ENCODE measurements at regions not wholly inside any gene's neighbourhood (a gene's known extent, or its start where the extent isn't known, plus 50 kb on each side); places are given as distances from the start of the nearest gene placed in this dataset.

DNA sequence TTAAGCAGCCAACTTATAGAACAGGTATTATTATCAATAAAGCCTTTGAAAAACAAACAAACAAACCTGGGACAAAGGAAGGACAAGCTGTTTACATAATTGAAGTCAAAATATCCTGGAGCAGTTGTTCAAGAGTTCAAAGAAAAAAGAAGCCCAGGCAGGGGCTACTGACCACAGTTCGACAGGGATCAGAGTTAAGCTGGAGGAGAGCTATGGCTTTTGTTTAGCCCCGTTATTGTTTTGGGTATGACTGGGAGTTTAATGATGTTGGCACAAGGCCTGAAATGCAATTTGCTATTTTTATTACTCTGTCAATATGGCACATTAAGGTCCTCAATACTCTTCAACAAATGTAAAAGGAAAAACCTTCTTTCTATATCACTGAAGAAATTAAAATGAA is 624.4 kb upstream of the KLHL1 start:
- DNase-seq (ENCODE audit: low spot score) = no peak
- no peak overlapping the region for H3K4me2 ChIP-seq
- no peaks in the 10 kb centered on the region for H3K27me3 ChIP-seq
- H3K9me3 ChIP-seq (ENCODE audit: low read depth) = no peaks in the 10 kb centered on the region
- no peak overlapping the region for H3K27ac ChIP-seq
- H3K36me3 ChIP-seq (replicated peaks; ENCODE audit: insufficient read depth, low read depth) = no peaks in the 10 kb centered on the region
- no peak overlapping the region for H2AFZ ChIP-seq
- no peaks in the 10 kb centered on the region for H4K20me1 ChIP-seq (ENCODE audit: insufficient read depth, poor library complexity, severe bottlenecking)
- H3K9me2 ChIP-seq (replicated peaks; ENCODE audit: insufficient read depth) = no peaks in the 10 kb centered on the region
- H3K4me3 ChIP-seq = no peak overlapping the region
- 23% methylated on average over 2 of the region's 2 CpGs for WGBS (ENCODE audit: low lambda C conversion rate, missing lambda C conversion rate)
- H3K4me1 ChIP-seq (ENCODE audit: insufficient read depth) = no peaks in the 10 kb centered on the region
- H3K79me2 ChIP-seq = no peaks in the 10 kb centered on the region
- TF ChIP-seq EZH2phosphoT487 (IDR thresholded peaks at IDR 0.05; ENCODE audit: low read depth, severe bottlenecking, unreplicated experiment) (no peak), EZH2 (IDR thresholded peaks at IDR 0.05; ENCODE audit: borderline replicate concordance) (no peak)
- TF ChIP-seq, protein P1, sequence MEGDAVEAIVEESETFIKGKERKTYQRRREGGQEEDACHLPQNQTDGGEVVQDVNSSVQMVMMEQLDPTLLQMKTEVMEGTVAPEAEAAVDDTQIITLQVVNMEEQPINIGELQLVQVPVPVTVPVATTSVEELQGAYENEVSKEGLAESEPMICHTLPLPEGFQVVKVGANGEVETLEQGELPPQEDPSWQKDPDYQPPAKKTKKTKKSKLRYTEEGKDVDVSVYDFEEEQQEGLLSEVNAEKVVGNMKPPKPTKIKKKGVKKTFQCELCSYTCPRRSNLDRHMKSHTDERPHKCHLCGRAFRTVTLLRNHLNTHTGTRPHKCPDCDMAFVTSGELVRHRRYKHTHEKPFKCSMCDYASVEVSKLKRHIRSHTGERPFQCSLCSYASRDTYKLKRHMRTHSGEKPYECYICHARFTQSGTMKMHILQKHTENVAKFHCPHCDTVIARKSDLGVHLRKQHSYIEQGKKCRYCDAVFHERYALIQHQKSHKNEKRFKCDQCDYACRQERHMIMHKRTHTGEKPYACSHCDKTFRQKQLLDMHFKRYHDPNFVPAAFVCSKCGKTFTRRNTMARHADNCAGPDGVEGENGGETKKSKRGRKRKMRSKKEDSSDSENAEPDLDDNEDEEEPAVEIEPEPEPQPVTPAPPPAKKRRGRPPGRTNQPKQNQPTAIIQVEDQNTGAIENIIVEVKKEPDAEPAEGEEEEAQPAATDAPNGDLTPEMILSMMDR (IDR thresholded peaks at IDR 0.05; ENCODE audit: poor library complexity) = no peak

DNA sequence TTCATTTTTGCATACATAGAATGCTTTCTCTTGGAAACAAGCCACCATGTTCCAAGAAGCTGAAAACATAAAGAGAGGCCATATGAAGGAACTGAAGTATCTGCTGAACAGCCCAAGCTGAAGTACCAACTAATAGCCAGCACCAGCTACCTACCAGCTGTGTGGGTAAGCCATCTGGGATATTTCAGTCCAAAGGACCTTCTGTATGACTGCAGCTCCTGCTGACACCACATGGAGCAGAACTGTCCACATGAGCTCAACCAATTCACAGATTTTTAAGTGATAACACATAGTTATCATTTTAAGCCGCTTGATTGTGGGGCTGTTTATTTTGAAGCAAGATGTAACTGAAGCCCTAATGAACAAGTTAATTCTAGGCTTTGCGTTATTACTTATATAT is 621.1 kb upstream of the KLHL1 start:
- Histone ChIP-seq H3K4me3 (no peak overlapping the region), H3K27me3 (no peaks in the 10 kb centered on the region), H4K20me1 (ENCODE audit: insufficient read depth, poor library complexity, severe bottlenecking) (no peaks in the 10 kb centered on the region), H3K4me1 (ENCODE audit: insufficient read depth) (no peaks in the 10 kb centered on the region), H2AFZ (no peak overlapping the region), H3K4me2 (no peak overlapping the region), H3K9me3 (ENCODE audit: low read depth) (no peaks in the 10 kb centered on the region), H3K9me2 (replicated peaks; ENCODE audit: insufficient read depth) (no peaks in the 10 kb centered on the region), H3K79me2 (no peaks in the 10 kb centered on the region), H3K27ac (no peak overlapping the region), H3K36me3 (replicated peaks; ENCODE audit: insufficient read depth, low read depth) (no peaks in the 10 kb centered on the region)
- 90% methylated on average over 2 of the region's 2 CpGs for WGBS (ENCODE audit: low lambda C conversion rate, missing lambda C conversion rate)
- TF ChIP-seq, protein P1 (IDR thresholded peaks at IDR 0.05; ENCODE audit: poor library complexity) = no peak
- TF ChIP-seq EZH2phosphoT487 (IDR thresholded peaks at IDR 0.05; ENCODE audit: low read depth, severe bottlenecking, unreplicated experiment) (no peak), EZH2 (IDR thresholded peaks at IDR 0.05; ENCODE audit: borderline replicate concordance) (no peak)
- DNase-seq (ENCODE audit: low spot score) = no peak

DNA sequence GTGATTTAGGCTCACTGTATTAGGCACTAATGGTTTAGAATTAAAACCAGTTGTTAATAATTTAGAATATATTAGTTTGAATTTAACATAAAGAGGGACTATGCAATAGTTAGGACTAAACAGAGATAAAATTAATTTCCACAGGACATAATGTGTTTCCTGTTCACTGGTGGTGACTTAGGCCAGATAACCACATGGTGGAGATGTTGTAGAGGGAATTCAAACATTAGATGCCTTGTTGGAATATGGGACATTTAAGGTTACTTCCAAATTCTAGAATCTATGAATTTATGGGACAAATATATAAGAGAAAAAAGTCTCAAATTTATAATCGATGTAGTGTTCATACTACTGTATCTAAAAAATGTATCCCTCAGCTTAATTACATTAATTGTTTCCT is 615.5 kb upstream of the KLHL1 start:
- H3K36me3 ChIP-seq (replicated peaks; ENCODE audit: insufficient read depth, low read depth) = no peaks in the 10 kb centered on the region
- no peak overlapping the region for H3K27ac ChIP-seq
- no peak overlapping the region for H3K4me3 ChIP-seq
- no peak overlapping the region for H3K4me2 ChIP-seq
- no peak overlapping the region for H2AFZ ChIP-seq
- H3K4me1 ChIP-seq (ENCODE audit: insufficient read depth) = no peaks in the 10 kb centered on the region
- 69% methylated on average over 1 of the region's 1 CpG for WGBS (ENCODE audit: low lambda C conversion rate, missing lambda C conversion rate)
- H3K9me3 ChIP-seq (ENCODE audit: low read depth) = no peaks in the 10 kb centered on the region
- H4K20me1 ChIP-seq (ENCODE audit: insufficient read depth, poor library complexity, severe bottlenecking) = no peaks in the 10 kb centered on the region
- H3K79me2 ChIP-seq = no peaks in the 10 kb centered on the region
- DNase-seq (ENCODE audit: low spot score) = no peak
- H3K9me2 ChIP-seq (replicated peaks; ENCODE audit: insufficient read depth) = no peaks in the 10 kb centered on the region
- H3K27me3 ChIP-seq = no peaks in the 10 kb centered on the region
- TF ChIP-seq EZH2 (IDR thresholded peaks at IDR 0.05; ENCODE audit: borderline replicate concordance) (no peak), EZH2phosphoT487 (IDR thresholded peaks at IDR 0.05; ENCODE audit: low read depth, severe bottlenecking, unreplicated experiment) (no peak)
- TF ChIP-seq, protein P1 (IDR thresholded peaks at IDR 0.05; ENCODE audit: poor library complexity) = peak; percentile 52

DNA sequence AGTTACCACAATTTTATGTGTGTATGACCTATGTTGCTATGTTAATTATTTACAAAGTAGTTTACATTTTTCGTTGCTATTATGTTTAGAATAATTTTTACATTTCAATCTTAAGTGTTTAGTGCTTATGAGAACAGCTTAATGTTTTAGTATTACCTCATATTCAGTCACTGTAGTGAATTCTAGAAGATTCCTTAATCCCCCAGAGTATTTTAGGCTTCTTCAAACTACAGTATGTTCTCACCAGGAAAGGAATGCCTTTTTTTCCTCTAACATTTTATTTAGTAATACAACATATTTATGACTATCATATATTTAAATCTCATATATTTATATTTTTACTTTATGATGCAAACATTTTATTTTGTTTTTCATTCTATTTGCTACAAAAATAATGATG is 612.1 kb upstream of the KLHL1 start:
- Histone ChIP-seq H3K27ac (no peak overlapping the region), H3K4me2 (no peak overlapping the region), H3K9me3 (ENCODE audit: low read depth) (no peaks in the 10 kb centered on the region), H3K36me3 (replicated peaks; ENCODE audit: insufficient read depth, low read depth) (no peaks in the 10 kb centered on the region), H3K27me3 (no peaks in the 10 kb centered on the region), H4K20me1 (ENCODE audit: insufficient read depth, poor library complexity, severe bottlenecking) (no peaks in the 10 kb centered on the region), H3K9me2 (replicated peaks; ENCODE audit: insufficient read depth) (no peaks in the 10 kb centered on the region), H3K79me2 (no peaks in the 10 kb centered on the region), H2AFZ (no peak overlapping the region), H3K4me3 (no peak overlapping the region), H3K4me1 (ENCODE audit: insufficient read depth) (no peaks in the 10 kb centered on the region)
- TF ChIP-seq EZH2 (IDR thresholded peaks at IDR 0.05; ENCODE audit: borderline replicate concordance) (no peak), EZH2phosphoT487 (IDR thresholded peaks at IDR 0.05; ENCODE audit: low read depth, severe bottlenecking, unreplicated experiment) (no peak)
- no peak for DNase-seq (ENCODE audit: low spot score)
- WGBS (ENCODE audit: low lambda C conversion rate, missing lambda C conversion rate) = 50% methylated on average over 1 of the region's 1 CpG

Measured in hepatocyte (in vitro differentiated cells).